IMR-90 (cell line): ENCODE measurements at regions not wholly inside any gene's neighbourhood (a gene's known extent, or its start where the extent isn't known, plus 50 kb on each side); places are given as distances from the start of the nearest gene placed in this dataset.

Experiments used
- ATAC-seq: fragments of 200-7000 bp; cut with Tn5 transposase; 2 replicates; pipeline ENCODE4 v1.9.1; 2020; ENCODE audit warnings: low read depth, mild to moderate bottlenecking, moderate library complexity
- BruUV-seq: library from RNA; stranded (reverse); fragments of 400-500 nt; replicated peaks from 2 replicates; lab custom pipeline; 2021; lab: Mats Ljungman, UMichigan
- CTCF ChIA-PET: fragments of 300-600 bp; formaldehyde crosslinking; extraction: SDS; loops from one replicate; lab custom pipeline; 2021; ENCODE audit warnings: antibody characterized with exemption; lab: Yijun Ruan, JAX
- POLR2A ChIA-PET: fragments of 300-600 bp; sonication (Branson Sonifier 250); formaldehyde crosslinking; loops from one replicate; lab custom pipeline; 2022; ENCODE audit warnings: antibody characterized with exemption; ENCODE audit not compliant: unreplicated experiment; lab: Charles Lee
- DNase-seq: peaks from one replicate; pipeline ENCODE4 v3.0.0; 2013
- H2AFZ ChIP-seq: replicated peaks from 2 replicates; pipeline ENCODE3; 2013; ENCODE audit warnings: low read length, mild to moderate bottlenecking; ENCODE audit not compliant: poor library complexity
- H2AK5ac ChIP-seq: 2 replicates; pipeline ENCODE4 v1.6.1; 2013; ENCODE audit warnings: low read depth, low read length, inconsistent platforms
- H2AK9ac ChIP-seq: replicated peaks from 2 replicates; pipeline ENCODE3; 2013; ENCODE audit warnings: mild to moderate bottlenecking, low read depth, low read length, moderate library complexity; ENCODE audit not compliant: poor library complexity
- H2BK120ac ChIP-seq: 2 replicates; pipeline ENCODE4 v1.6.1; 2013; ENCODE audit warnings: low read depth, low read length, inconsistent platforms
- H2BK15ac ChIP-seq: 3 replicates; pipeline ENCODE4 v1.6.1; 2013; ENCODE audit warnings: low read depth, low read length, inconsistent platforms
- H2BK20ac ChIP-seq: 2 replicates; pipeline ENCODE4 v1.6.1; 2013; ENCODE audit warnings: low read depth, mild to moderate bottlenecking, inconsistent platforms, low read length, moderate library complexity
- H2BK5ac ChIP-seq: 2 replicates; pipeline ENCODE4 v1.6.1; 2013; ENCODE audit warnings: mild to moderate bottlenecking, low read depth, low read length, inconsistent platforms; ENCODE audit not compliant: poor library complexity, severe bottlenecking
- H3K14ac ChIP-seq: replicated peaks from 2 replicates; pipeline ENCODE4 v1.6.1; 2013; ENCODE audit warnings: low read depth, low read length, inconsistent platforms
- H3K18ac ChIP-seq: 2 replicates; pipeline ENCODE4 v1.6.1; 2013; ENCODE audit warnings: low read depth, low read length, control low read depth
- H3K23ac ChIP-seq: 2 replicates; pipeline ENCODE4 v1.6.1; 2013; ENCODE audit warnings: low read depth, low read length, inconsistent platforms
- H3K27ac ChIP-seq: 2 replicates; pipeline ENCODE4 v1.5.1; 2013; ENCODE audit warnings: mild to moderate bottlenecking, control low read depth, low read length; ENCODE audit not compliant: insufficient read depth
- H3K27me3 ChIP-seq: 2 replicates; pipeline ENCODE4 v1.6.1; 2013; ENCODE audit warnings: low read length; ENCODE audit not compliant: control insufficient read depth, insufficient read depth
- H3K36me3 ChIP-seq: 2 replicates; pipeline ENCODE4 v1.6.1; 2013; ENCODE audit warnings: low read length, mixed read lengths; ENCODE audit not compliant: control insufficient read depth, insufficient read depth
- H3K4ac ChIP-seq: 2 replicates; pipeline ENCODE4 v1.6.1; 2013; ENCODE audit warnings: low read depth, low read length, inconsistent platforms
- H3K4me1 ChIP-seq: 2 replicates; pipeline ENCODE4 v1.6.1; 2013; ENCODE audit warnings: low read length, mixed read lengths; ENCODE audit not compliant: control insufficient read depth, insufficient read depth
- H3K4me2 ChIP-seq: 2 replicates; pipeline ENCODE4 v1.6.1; 2013; ENCODE audit warnings: low read depth, mild to moderate bottlenecking, control low read depth, low read length, moderate library complexity
- H3K4me3 ChIP-seq: 2 replicates; pipeline ENCODE4 v1.5.1; 2013; ENCODE audit warnings: low read depth, mild to moderate bottlenecking, control low read depth, low read length, moderate library complexity; ENCODE audit not compliant: insufficient read depth
- H3K56ac ChIP-seq: 2 replicates; pipeline ENCODE4 v1.6.1; 2013; ENCODE audit warnings: low read length, inconsistent platforms; ENCODE audit not compliant: insufficient read depth; ENCODE audit errors: extremely low read depth
- H3K79me1 ChIP-seq, 2 experiments: 2 replicates each; pipeline ENCODE4 v1.6.1; 2013; ENCODE audit warnings: low read length in 2 of 2, inconsistent platforms in 1 of 2, low read depth in 1 of 2
- H3K9ac ChIP-seq: 2 replicates; pipeline ENCODE4 v1.6.1; 2013; ENCODE audit warnings: low read depth, low read length, control low read depth
- H3K9me1 ChIP-seq: 2 replicates; pipeline ENCODE4 v1.6.1; 2013; ENCODE audit warnings: low read length, inconsistent platforms; ENCODE audit not compliant: insufficient read depth
- H3K9me3 ChIP-seq: 2 replicates; pipeline ENCODE4 v1.6.1; 2013; ENCODE audit warnings: low read length; ENCODE audit not compliant: control insufficient read depth, insufficient read depth
- H4K20me1 ChIP-seq: 2 replicates; pipeline ENCODE4 v1.6.1; 2013; ENCODE audit warnings: low read length, inconsistent platforms; ENCODE audit not compliant: insufficient read depth
- H4K5ac ChIP-seq: 2 replicates; pipeline ENCODE4 v1.6.1; 2013; ENCODE audit warnings: mild to moderate bottlenecking, low read depth, low read length, control low read depth
- H4K8ac ChIP-seq, 2 experiments: 2 replicates each; pipeline ENCODE4 v1.6.1; 2013; ENCODE audit warnings: low read depth in 2 of 2, low read length in 2 of 2, control low read depth in 1 of 2, inconsistent platforms in 1 of 2
- H4K91ac ChIP-seq: 2 replicates; pipeline ENCODE4 v1.6.1; 2013; ENCODE audit warnings: low read depth, low read length, inconsistent platforms; ENCODE audit not compliant: insufficient read depth
- BHLHE40 ChIP-seq: fragments of 150-350 bp; IDR thresholded peaks from 2 replicates; pipeline ENCODE4 v1.6.1; 2016; ENCODE audit warnings: mild to moderate bottlenecking, low read depth, low read length
- CTCF ChIP-seq: conservative IDR thresholded peaks from 2 replicates; pipeline ENCODE4 v1.5.1; 2012; ENCODE audit warnings: mild to moderate bottlenecking, low read depth, low read length, improper control_type of control experiment
- ELK1 ChIP-seq: fragments of 150-350 bp; IDR thresholded peaks from 2 replicates; pipeline ENCODE4 v1.6.1; 2016; ENCODE audit warnings: low read depth, mild to moderate bottlenecking, low read length, moderate library complexity, borderline replicate concordance
- FOS ChIP-seq: fragments of 150-350 bp; IDR thresholded peaks from 2 replicates; pipeline ENCODE4 v1.6.1; 2016; ENCODE audit warnings: low read depth, low read length
- MAZ ChIP-seq: IDR thresholded peaks from 2 replicates; pipeline ENCODE4 v1.6.1; 2012; ENCODE audit warnings: low read depth, mild to moderate bottlenecking, low read length, improper control_type of control experiment, moderate library complexity, borderline replicate concordance
- MXI1 ChIP-seq: IDR thresholded peaks from 2 replicates; pipeline ENCODE4 v1.6.1; 2012; ENCODE audit warnings: low read depth, mild to moderate bottlenecking, low read length, moderate library complexity, borderline replicate concordance
- NFE2L2 ChIP-seq: fragments of 150-350 bp; IDR thresholded peaks from 2 replicates; pipeline ENCODE4 v1.6.1; 2016; ENCODE audit warnings: low read depth, mild to moderate bottlenecking, low read length
- POLR2A ChIP-seq: IDR thresholded peaks from 2 replicates; pipeline ENCODE4 v1.6.1; 2012; ENCODE audit warnings: mild to moderate bottlenecking, low read depth, low read length
- RAD21 ChIP-seq: IDR thresholded peaks from 2 replicates; pipeline ENCODE4 v1.6.1; 2012; ENCODE audit warnings: low read length, improper control_type of control experiment
- RCOR1 ChIP-seq: IDR thresholded peaks from 2 replicates; pipeline ENCODE4 v1.6.1; 2012; ENCODE audit warnings: mild to moderate bottlenecking, low read length, improper control_type of control experiment; ENCODE audit not compliant: insufficient replicate concordance
- RFX5 ChIP-seq: IDR thresholded peaks from 2 replicates; pipeline ENCODE4 v1.8.0; 2012; ENCODE audit warnings: low read depth, mild to moderate bottlenecking, low read length, moderate library complexity
- USF2 ChIP-seq: fragments of 150-350 bp; IDR thresholded peaks from 2 replicates; pipeline ENCODE4 v1.6.1; 2017; ENCODE audit warnings: mild to moderate bottlenecking, antibody characterized with exemption, low read length, low read depth
- WGBS, 2 experiments: methylation state at CpG; one replicate each; pipeline versions ENCODE4 v1.1.5 to v1.1.7; 2013; ENCODE audit warnings: missing lambda C conversion rate in 2 of 2; ENCODE audit not compliant: insufficient read length in 1 of 2; ENCODE audit errors: extremely low coverage in 2 of 2; 5-methylcytosine and 5-hydroxymethylcytosine counted together
- dilution Hi-C: fragments of 300-500 bp; cut with HindIII; formaldehyde crosslinking; loops from one replicate; pipeline ENCODE4 v1.14.3; 2018; ENCODE audit warnings: low sequenced_read_pairs; ENCODE audit not compliant: unreplicated experiment
- in situ Hi-C: fragments of 300-500 bp; cut with MboI; formaldehyde crosslinking; loops from 3 replicates; pipeline ENCODE4 v1.14.3; 2019; ENCODE audit warnings: low sequenced_read_pairs, inconsistent platforms, mixed read lengths
- intact Hi-C: fragments of 100-400 bp; cut with micrococcal nuclease; formaldehyde crosslinking; loops from 2 replicates; pipeline ENCODE4 v1.10.0; 2022

GRCh38 chr7:17094963-17095574 is 203.4 kb upstream of the AHR start:
- Histone ChIP-seq H3K4me2 (no peak overlapping the region), H2AK9ac (no peak overlapping the region), H2BK15ac (no peak overlapping the region), H3K79me1 (no peaks in the 10 kb centered on the region), H2AFZ (no peak overlapping the region), H3K4ac (no peak overlapping the region), H3K4me3 (no peak overlapping the region), H3K56ac (no peak overlapping the region), H3K27ac (no peak overlapping the region), H4K91ac (no peak overlapping the region), H3K9ac (no peak overlapping the region), H4K20me1 (no peaks in the 10 kb centered on the region), H3K18ac (no peak overlapping the region), H3K9me3 (no peaks in the 10 kb centered on the region), H2BK20ac (no peak overlapping the region), H4K8ac (no peak overlapping the region), H2BK120ac (no peak overlapping the region), H3K14ac (no peak overlapping the region), H3K27me3 (no peaks in the 10 kb centered on the region), H3K4me1 (no peaks in the 10 kb centered on the region), H3K36me3 (no peaks in the 10 kb centered on the region), H3K23ac (no peak overlapping the region), H2BK5ac (no peak overlapping the region), H3K9me1 (no peaks in the 10 kb centered on the region), H2AK5ac (no peak overlapping the region), H4K5ac (no peak overlapping the region)
- dilution Hi-C loops: no loop called here
- DNase-seq (no peak), ATAC-seq (no peak)
- no TSS peak for BruUV-seq
- TF ChIP-seq RAD21 (no peak), USF2 (no peak), RFX5 (no peak), CTCF (no peak), FOS (no peak), BHLHE40 (no peak), RCOR1 (no peak), ELK1 (no peak), NFE2L2 (no peak), POLR2A (no peak), MXI1 (no peak), MAZ (no peak)
- ChIA-PET POLR2A (no interaction called here), CTCF (no interaction called here)
- intact Hi-C loops: no loop called here
- no CpG with 5 or more reads among the region's 5 CpGs for WGBS, 2 experiments
- in situ Hi-C loops: no loop called here
